WTC11 (cell line): ENCODE measurements at regions not wholly inside any gene's neighbourhood (a gene's known extent, or its start where the extent isn't known, plus 50 kb on each side); places are given as distances from the start of the nearest gene placed in this dataset.
A peak's percentile ranks its signal among the peaks of the same experiment; 100 is the strongest.

Experiments
- ATAC-seq: fragments of 200-7000 bp; cut with Tn5 transposase; 2 replicates; pipeline ENCODE4 v1.10.0; 2021; ENCODE audit warnings: mild to moderate bottlenecking, moderate library complexity
- CTCF ChIA-PET: fragments of 300-600 bp; sonication (Branson Sonifier 250); formaldehyde crosslinking; loops from one replicate; lab custom pipeline; 2021; ENCODE audit warnings: antibody characterized with exemption; lab: Charles Lee
- POLR2A ChIA-PET: fragments of 350-600 bp; sonication (Branson Sonifier 250); formaldehyde crosslinking; loops from one replicate; lab custom pipeline; 2021; ENCODE audit warnings: antibody characterized with exemption; lab: Charles Lee
- DNase-seq: peaks from one replicate; pipeline ENCODE4 v3.0.0; 2021; ENCODE audit warnings: low spot score
- H3K27ac Mint-ChIP-seq: 2 replicates; pipeline ENCODE4 v1.8.0; 2021; ENCODE audit warnings: mixed read lengths
- H3K27me3 Mint-ChIP-seq: 2 replicates; pipeline ENCODE4 v1.8.0; 2021; ENCODE audit warnings: low read depth, mild to moderate bottlenecking, moderate library complexity, mixed read lengths
- H3K36me3 Mint-ChIP-seq: 2 replicates; pipeline ENCODE4 v1.8.0; 2021; ENCODE audit warnings: mixed read lengths
- H3K4me1 Mint-ChIP-seq: 2 replicates; pipeline ENCODE4 v1.8.0; 2022; ENCODE audit warnings: mixed read lengths
- H3K4me3 Mint-ChIP-seq: 2 replicates; pipeline ENCODE4 v1.8.0; 2021; ENCODE audit warnings: mild to moderate bottlenecking, moderate library complexity, mixed read lengths
- H3K9me3 Mint-ChIP-seq: 2 replicates; pipeline ENCODE4 v1.8.0; 2021; ENCODE audit warnings: mixed read lengths
- E2F4 ChIP-seq: sonication (generic); formaldehyde crosslinking; IDR thresholded peaks from 2 replicates; pipeline ENCODE4 v1.8.1; 2022; ENCODE audit warnings: low read depth, mild to moderate bottlenecking, moderate library complexity, missing genetic modification reagents, borderline replicate concordance
- E2F5 ChIP-seq: sonication (generic); formaldehyde crosslinking; IDR thresholded peaks from 2 replicates; pipeline ENCODE4 v1.8.1; 2022; ENCODE audit warnings: mild to moderate bottlenecking, moderate library complexity, missing genetic modification reagents
- FOXJ3 ChIP-seq: sonication (generic); formaldehyde crosslinking; IDR thresholded peaks from 2 replicates; pipeline ENCODE4 v1.9.0; 2021; ENCODE audit warnings: missing genetic modification reagents, mild to moderate bottlenecking, borderline replicate concordance
- FOXK1 ChIP-seq: sonication (generic); formaldehyde crosslinking; IDR thresholded peaks from 2 replicates; pipeline ENCODE4 v1.8.0; 2022; ENCODE audit warnings: mild to moderate bottlenecking, moderate library complexity, missing genetic modification reagents
- FOXP4 ChIP-seq: sonication (generic); formaldehyde crosslinking; IDR thresholded peaks from 2 replicates; pipeline ENCODE4 v1.8.0; 2022; ENCODE audit warnings: mild to moderate bottlenecking, missing genetic modification reagents
- GABPB1 ChIP-seq: sonication (generic); formaldehyde crosslinking; IDR thresholded peaks from 2 replicates; pipeline ENCODE4 v1.8.1; 2023; ENCODE audit warnings: mild to moderate bottlenecking, missing genetic modification reagents
- HMGA2 ChIP-seq: fragments of 250-450 bp; sonication (Bioruptor Pico); IDR thresholded peaks from 2 replicates; pipeline ENCODE4 v1.4.0; 2021; ENCODE audit warnings: mild to moderate bottlenecking, moderate library complexity
- HMGXB4 ChIP-seq: sonication (generic); formaldehyde crosslinking; IDR thresholded peaks from 2 replicates; pipeline ENCODE4 v1.8.1; 2023; ENCODE audit warnings: mild to moderate bottlenecking, moderate library complexity, missing genetic modification reagents
- IRF1 ChIP-seq: sonication (generic); formaldehyde crosslinking; IDR thresholded peaks from 2 replicates; pipeline ENCODE4 v1.8.0; 2023; ENCODE audit warnings: missing genetic modification reagents
- JUN ChIP-seq: sonication (generic); formaldehyde crosslinking; IDR thresholded peaks from 2 replicates; pipeline ENCODE4 v1.8.0; 2023; ENCODE audit warnings: mild to moderate bottlenecking, missing genetic modification reagents
- MYBL2 ChIP-seq: sonication (generic); formaldehyde crosslinking; IDR thresholded peaks from 2 replicates; pipeline ENCODE4 v1.8.1; 2023; ENCODE audit warnings: mild to moderate bottlenecking, moderate library complexity, missing genetic modification reagents
- NFE2L1 ChIP-seq: sonication (generic); formaldehyde crosslinking; IDR thresholded peaks from 2 replicates; pipeline ENCODE4 v1.8.1; 2023; ENCODE audit warnings: missing genetic modification reagents
- NR1H2 ChIP-seq: sonication (generic); formaldehyde crosslinking; IDR thresholded peaks from 2 replicates; pipeline ENCODE4 v1.9.0; 2021; ENCODE audit warnings: mild to moderate bottlenecking, moderate library complexity, missing genetic modification reagents
- SMAD3 ChIP-seq: sonication (generic); formaldehyde crosslinking; IDR thresholded peaks from 2 replicates; pipeline ENCODE4 v1.8.0; 2022; ENCODE audit warnings: missing genetic modification reagents, mild to moderate bottlenecking, borderline replicate concordance
- TP53 ChIP-seq: sonication (generic); formaldehyde crosslinking; IDR thresholded peaks from 2 replicates; pipeline ENCODE4 v1.8.1; 2023; ENCODE audit warnings: mild to moderate bottlenecking, missing genetic modification reagents
- USF2 ChIP-seq: sonication (generic); formaldehyde crosslinking; IDR thresholded peaks from 2 replicates; pipeline ENCODE4 v1.8.1; 2023; ENCODE audit warnings: mild to moderate bottlenecking, missing genetic modification reagents, moderate library complexity
- ZMAT4 ChIP-seq: fragments of 250-450 bp; sonication (Bioruptor Pico); IDR thresholded peaks from 2 replicates; pipeline ENCODE4 v1.9.0; 2021; ENCODE audit warnings: mild to moderate bottlenecking
- ZNF138 ChIP-seq: sonication (generic); formaldehyde crosslinking; conservative IDR thresholded peaks from 2 replicates; pipeline ENCODE4 v1.8.1; 2022; ENCODE audit warnings: mild to moderate bottlenecking, moderate library complexity, missing genetic modification reagents
- ZNF512 ChIP-seq: sonication (generic); formaldehyde crosslinking; IDR thresholded peaks from 2 replicates; pipeline ENCODE4 v1.8.1; 2022; ENCODE audit warnings: missing genetic modification reagents, borderline replicate concordance

- H3K4me1 Mint-ChIP-seq = peaks cover 15% of the 10 kb centered on the region
- no peaks in the 10 kb centered on the region for H3K36me3 Mint-ChIP-seq
- H3K27me3 Mint-ChIP-seq = no peaks in the 10 kb centered on the region; the same call in none of the 2 replicates
- no peak overlapping the region for H3K4me3 Mint-ChIP-seq
- ChIA-PET CTCF (interaction anchor here (1.1 to 1.2 kb wide), 2 partner anchors 13 to 57 kb away, joined by 3 to 4 read pairs; no protein-coding TSS in a partner anchor), POLR2A (no interaction called here)
- no peak for TF ChIP-seq JUN (CRISPR knock-in tag)
- no peak for TF ChIP-seq ZMAT4
- no peak for TF ChIP-seq SMAD3 (CRISPR knock-in tag)
- TF ChIP-seq E2F4 (CRISPR knock-in tag) = no peak
- TF ChIP-seq FOXJ3 (CRISPR knock-in tag) = no peak
- no peak for TF ChIP-seq HMGA2 (CRISPR knock-in tag)
- TF ChIP-seq USF2 = no peak
- no peak for TF ChIP-seq FOXP4 (CRISPR knock-in tag)
- no peak for TF ChIP-seq HMGXB4
- TF ChIP-seq IRF1 (CRISPR knock-in tag) = no peak
- no peak for TF ChIP-seq NR1H2
- TF ChIP-seq ZNF138 (CRISPR knock-in tag) = no peak
- TF ChIP-seq FOXK1 (CRISPR knock-in tag) = no peak
- TF ChIP-seq E2F5 (CRISPR knock-in tag) = no peak
- H3K9me3 Mint-ChIP-seq = peaks cover 5% of the 10 kb centered on the region; the same call in 1 of the 2 replicates
- DNase-seq = no peak
- H3K27ac Mint-ChIP-seq = no peak overlapping the region
- ATAC-seq = no peak
These were observed 170.4 kb downstream of the SYK start for GRCh38 chr9:90972057-90972456.

- POLR2A ChIA-PET = no interaction called here
- no peak for TF ChIP-seq NFE2L1 (CRISPR knock-in tag)
- no peak for TF ChIP-seq GABPB1 (CRISPR knock-in tag)
- TF ChIP-seq ZNF512 (CRISPR knock-in tag) = no peak
- TF ChIP-seq TP53 (CRISPR knock-in tag) = no peak
- TF ChIP-seq IRF1 (CRISPR knock-in tag) = no peak
- TF ChIP-seq ZNF138 (CRISPR knock-in tag) = no peak
- TF ChIP-seq MYBL2 = no peak
- TF ChIP-seq, all 79 proteins: peak for 0
- Mint-ChIP-seq H3K4me1 (0 out of 2 replicates have a peak, but pooled peaks cover 5% of the 10 kb centered on the region), H3K27me3 (no peaks in the 10 kb centered on the region), H3K27ac (0 out of 2 replicates have a peak overlapping the region, but pooled peaks have one; percentile 28), H3K9me3 (no peaks in the 10 kb centered on the region), H3K4me3 (no peak overlapping the region), H3K36me3 (no peaks in the 10 kb centered on the region)
- DNase-seq (no peak), ATAC-seq (no peak)
- CTCF ChIA-PET = no interaction called here
These were observed 172.4 kb downstream of the SYK start for GRCh38 chr9:90974016-90974415.
